DOHH2 (cell line): ENCODE measurements at regions not wholly inside any gene's neighbourhood (a gene's known extent, or its start where the extent isn't known, plus 50 kb on each side); places are given as distances from the start of the nearest gene placed in this dataset.

Source experiments
- H3F3A ChIP-seq: fragments of 200-600 bp; sonication (generic), shearing (Covaris generic); 2 replicates; pipeline ENCODE4 v1.6.0; 2016; ENCODE audit warnings: antibody characterized with exemption, mild to moderate bottlenecking; ENCODE audit not compliant: control insufficient read depth, insufficient read depth
- H3K27ac ChIP-seq: fragments of 200-600 bp; sonication (generic); 2 replicates; pipeline ENCODE4 v1.5.1; 2014; ENCODE audit warnings: low read depth, mild to moderate bottlenecking, low read length, moderate library complexity
- H3K27me3 ChIP-seq: fragments of 200-600 bp; sonication (generic); 2 replicates; pipeline ENCODE4 v1.6.1; 2014; ENCODE audit warnings: mild to moderate bottlenecking, low read length, mixed read lengths; ENCODE audit not compliant: control insufficient read depth
- H3K36me3 ChIP-seq: fragments of 200-600 bp; sonication (generic); 2 replicates; pipeline ENCODE4 v1.6.1; 2014; ENCODE audit warnings: mild to moderate bottlenecking, low read length, moderate library complexity, mixed read lengths; ENCODE audit not compliant: control insufficient read depth
- H3K4me1 ChIP-seq: fragments of 200-600 bp; sonication (generic); 2 replicates; pipeline ENCODE4 v1.6.1; 2014; ENCODE audit warnings: mild to moderate bottlenecking, low read length, mixed read lengths; ENCODE audit not compliant: control insufficient read depth
- H3K4me2 ChIP-seq: fragments of 200-600 bp; sonication (generic); 2 replicates; pipeline ENCODE4 v1.6.0; 2014; ENCODE audit warnings: mild to moderate bottlenecking, low read length, moderate library complexity
- H3K4me3 ChIP-seq: fragments of 200-600 bp; sonication (generic); 2 replicates; pipeline ENCODE4 v1.5.1; 2014; ENCODE audit warnings: mild to moderate bottlenecking, low read length, mixed read lengths
- H3K79me2 ChIP-seq: fragments of 200-600 bp; sonication (generic); 2 replicates; pipeline ENCODE4 v1.6.1; 2014; ENCODE audit warnings: mild to moderate bottlenecking, low read length, mixed read lengths; ENCODE audit not compliant: control insufficient read depth
- H3K9me2 ChIP-seq: fragments of 200-600 bp; sonication (generic); replicated peaks from 2 replicates; pipeline ENCODE4 v1.6.1; 2014; ENCODE audit warnings: mild to moderate bottlenecking, low read length, mixed read lengths; ENCODE audit not compliant: control insufficient read depth
- H3K9me3 ChIP-seq: fragments of 200-600 bp; sonication (generic); 2 replicates; pipeline ENCODE4 v1.6.1; 2014; ENCODE audit warnings: antibody characterized with exemption, low read length, mixed read lengths; ENCODE audit not compliant: control insufficient read depth, insufficient read depth
- H4K20me1 ChIP-seq: fragments of 200-600 bp; sonication (generic); 2 replicates; pipeline ENCODE4 v1.6.0; 2014; ENCODE audit warnings: low read depth, mild to moderate bottlenecking, antibody characterized with exemption, low read length, moderate library complexity; ENCODE audit not compliant: control insufficient read depth, insufficient read depth
- EZH2phosphoT487 ChIP-seq: fragments of 200-600 bp; sonication (generic); IDR thresholded peaks from 2 replicates; pipeline ENCODE4 v1.6.1; 2017; ENCODE audit warnings: borderline replicate concordance, mild to moderate bottlenecking, antibody characterized with exemption, low read length, moderate library complexity, mixed read lengths
- TF ChIP-seq, protein P1 (sequence below): fragments of 200-600 bp; sonication (generic); IDR thresholded peaks from one replicate; pipeline ENCODE4 v1.5.1; 2014; ENCODE audit warnings: antibody characterized with exemption, mild to moderate bottlenecking, low read depth, low read length; ENCODE audit not compliant: poor library complexity, severe bottlenecking

DNA sequence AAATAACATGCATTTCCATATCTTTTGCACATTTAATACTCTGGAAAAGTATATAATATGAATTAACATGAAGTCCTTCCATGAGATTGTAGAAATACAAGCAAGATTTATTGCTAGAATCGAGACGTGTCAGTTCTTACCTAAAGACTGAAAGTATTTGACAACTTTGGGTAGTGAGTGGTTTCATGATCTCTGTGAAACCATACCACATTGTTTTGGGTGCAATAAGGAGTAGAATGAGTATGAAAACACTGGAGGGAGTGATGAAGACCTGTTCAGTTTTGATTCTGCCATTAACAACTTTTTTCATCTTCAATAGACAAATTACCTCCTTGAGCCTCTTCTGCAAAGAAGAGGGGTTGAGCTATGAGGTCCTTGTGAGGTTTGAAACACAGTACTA, 133.7 kb downstream of the NUDT12 start:
- Histone ChIP-seq H3K36me3 (no peaks in the 10 kb centered on the region), H3K27me3 (no peaks in the 10 kb centered on the region), H3K27ac (no peak overlapping the region), H3K79me2 (no peaks in the 10 kb centered on the region), H3K9me3 (no peaks in the 10 kb centered on the region), H3F3A (no peaks in the 10 kb centered on the region), H3K4me1 (no peaks in the 10 kb centered on the region), H4K20me1 (no peaks in the 10 kb centered on the region), H3K4me2 (no peak overlapping the region), H3K9me2 (no peaks in the 10 kb centered on the region), H3K4me3 (no peak overlapping the region)
- no peak for TF ChIP-seq EZH2phosphoT487
- TF ChIP-seq, protein P1, sequence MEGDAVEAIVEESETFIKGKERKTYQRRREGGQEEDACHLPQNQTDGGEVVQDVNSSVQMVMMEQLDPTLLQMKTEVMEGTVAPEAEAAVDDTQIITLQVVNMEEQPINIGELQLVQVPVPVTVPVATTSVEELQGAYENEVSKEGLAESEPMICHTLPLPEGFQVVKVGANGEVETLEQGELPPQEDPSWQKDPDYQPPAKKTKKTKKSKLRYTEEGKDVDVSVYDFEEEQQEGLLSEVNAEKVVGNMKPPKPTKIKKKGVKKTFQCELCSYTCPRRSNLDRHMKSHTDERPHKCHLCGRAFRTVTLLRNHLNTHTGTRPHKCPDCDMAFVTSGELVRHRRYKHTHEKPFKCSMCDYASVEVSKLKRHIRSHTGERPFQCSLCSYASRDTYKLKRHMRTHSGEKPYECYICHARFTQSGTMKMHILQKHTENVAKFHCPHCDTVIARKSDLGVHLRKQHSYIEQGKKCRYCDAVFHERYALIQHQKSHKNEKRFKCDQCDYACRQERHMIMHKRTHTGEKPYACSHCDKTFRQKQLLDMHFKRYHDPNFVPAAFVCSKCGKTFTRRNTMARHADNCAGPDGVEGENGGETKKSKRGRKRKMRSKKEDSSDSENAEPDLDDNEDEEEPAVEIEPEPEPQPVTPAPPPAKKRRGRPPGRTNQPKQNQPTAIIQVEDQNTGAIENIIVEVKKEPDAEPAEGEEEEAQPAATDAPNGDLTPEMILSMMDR: no peak

DNA sequence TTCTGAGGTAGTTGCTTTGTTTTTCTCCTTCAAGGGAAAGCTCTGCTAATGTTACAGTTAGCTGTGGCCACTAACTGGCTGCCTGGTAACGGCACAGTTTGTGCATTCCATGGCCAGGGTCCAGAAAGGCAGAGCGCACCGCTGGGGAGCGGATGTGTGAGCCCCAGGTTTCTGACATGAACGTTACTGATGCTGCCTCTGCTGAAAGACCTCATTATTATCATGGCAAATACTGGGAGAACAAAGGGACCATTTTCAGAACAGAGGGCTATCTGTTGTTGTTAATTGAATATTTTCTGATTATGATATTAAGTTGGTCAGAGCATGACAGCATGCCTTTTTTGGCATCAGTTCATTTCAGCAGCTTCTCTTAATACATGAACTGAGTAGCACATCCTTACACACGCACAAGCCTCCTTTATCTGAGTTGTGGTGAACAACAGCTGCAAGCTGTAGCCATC, 134.1 kb downstream of the NUDT12 start:
- Histone ChIP-seq H3K79me2 (no peaks in the 10 kb centered on the region), H3K9me2 (no peaks in the 10 kb centered on the region), H3K4me1 (no peaks in the 10 kb centered on the region), H4K20me1 (no peaks in the 10 kb centered on the region), H3K9me3 (no peaks in the 10 kb centered on the region), H3K27ac (no peak overlapping the region), H3K36me3 (no peaks in the 10 kb centered on the region), H3K27me3 (no peaks in the 10 kb centered on the region), H3K4me2 (no peak overlapping the region), H3F3A (no peaks in the 10 kb centered on the region), H3K4me3 (no peak overlapping the region)
- TF ChIP-seq, protein P1: no peak
- no peak for TF ChIP-seq EZH2phosphoT487

DNA sequence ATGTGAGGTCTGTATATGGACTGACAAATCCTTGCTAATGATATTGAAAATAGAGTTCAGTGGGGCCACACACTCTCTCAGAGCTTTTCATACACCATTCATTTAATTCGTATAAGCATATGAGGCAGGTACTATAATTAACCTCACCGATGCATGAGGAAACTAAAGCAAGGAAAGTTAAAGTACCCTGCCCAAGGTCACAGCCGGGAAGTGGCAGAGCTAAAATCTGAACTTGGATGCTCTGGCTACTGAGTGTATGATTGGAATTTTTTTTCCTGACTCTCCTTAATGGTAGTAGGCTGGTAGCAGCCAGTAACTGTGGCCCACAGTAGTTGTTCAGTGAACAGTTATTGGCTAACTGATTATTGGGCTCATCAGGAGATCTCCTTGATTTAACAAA, 135.3 kb downstream of the NUDT12 start:
- no peaks in the 10 kb centered on the region for H3K9me3 ChIP-seq
- H3K9me2 ChIP-seq: no peaks in the 10 kb centered on the region
- TF ChIP-seq, protein P1: no peak
- no peak for TF ChIP-seq EZH2phosphoT487
- no peak overlapping the region for H3K27ac ChIP-seq
- H3K4me3 ChIP-seq: no peak overlapping the region
- no peak overlapping the region for H3K4me2 ChIP-seq
- H3K36me3 ChIP-seq: no peaks in the 10 kb centered on the region
- no peaks in the 10 kb centered on the region for H3K27me3 ChIP-seq
- H3K79me2 ChIP-seq: no peaks in the 10 kb centered on the region
- no peaks in the 10 kb centered on the region for H3F3A ChIP-seq
- no peaks in the 10 kb centered on the region for H3K4me1 ChIP-seq
- H4K20me1 ChIP-seq: no peaks in the 10 kb centered on the region
